ENCODE measurements at regions not wholly inside any gene's neighbourhood (a gene's known extent, or its start where the extent isn't known, plus 50 kb on each side); places are given as distances from the start of the nearest gene placed in this dataset.

DNA sequence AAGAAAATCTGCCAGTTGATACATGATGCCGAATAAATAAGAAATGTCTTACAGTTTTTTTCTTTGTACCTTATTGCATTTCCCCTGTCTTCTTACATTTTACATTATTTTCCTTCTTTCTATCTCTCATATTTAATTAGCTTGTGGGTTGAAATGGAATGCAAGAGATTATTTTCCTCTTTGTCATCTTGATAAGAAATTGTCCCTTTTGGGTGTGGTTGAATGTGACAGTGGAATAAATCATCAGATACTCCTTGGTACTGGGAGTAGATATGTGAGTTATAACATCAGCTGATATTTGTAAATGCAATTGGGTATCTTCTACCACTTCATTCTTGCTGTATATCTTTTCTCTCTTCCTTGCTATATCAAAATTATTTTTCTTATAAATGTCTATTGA is 997.4 kb downstream of the RAPGEF2 start:
- TF ChIP-seq POLR2A (IDR thresholded peaks at IDR 0.05) (no peak), EP300 (IDR thresholded peaks at IDR 0.05) (no peak)
- TF ChIP-seq, protein P1, sequence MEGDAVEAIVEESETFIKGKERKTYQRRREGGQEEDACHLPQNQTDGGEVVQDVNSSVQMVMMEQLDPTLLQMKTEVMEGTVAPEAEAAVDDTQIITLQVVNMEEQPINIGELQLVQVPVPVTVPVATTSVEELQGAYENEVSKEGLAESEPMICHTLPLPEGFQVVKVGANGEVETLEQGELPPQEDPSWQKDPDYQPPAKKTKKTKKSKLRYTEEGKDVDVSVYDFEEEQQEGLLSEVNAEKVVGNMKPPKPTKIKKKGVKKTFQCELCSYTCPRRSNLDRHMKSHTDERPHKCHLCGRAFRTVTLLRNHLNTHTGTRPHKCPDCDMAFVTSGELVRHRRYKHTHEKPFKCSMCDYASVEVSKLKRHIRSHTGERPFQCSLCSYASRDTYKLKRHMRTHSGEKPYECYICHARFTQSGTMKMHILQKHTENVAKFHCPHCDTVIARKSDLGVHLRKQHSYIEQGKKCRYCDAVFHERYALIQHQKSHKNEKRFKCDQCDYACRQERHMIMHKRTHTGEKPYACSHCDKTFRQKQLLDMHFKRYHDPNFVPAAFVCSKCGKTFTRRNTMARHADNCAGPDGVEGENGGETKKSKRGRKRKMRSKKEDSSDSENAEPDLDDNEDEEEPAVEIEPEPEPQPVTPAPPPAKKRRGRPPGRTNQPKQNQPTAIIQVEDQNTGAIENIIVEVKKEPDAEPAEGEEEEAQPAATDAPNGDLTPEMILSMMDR (IDR thresholded peaks at IDR 0.05) = no peak

All from ovary (tissue), 3 donors.